ENCODE measurements at regions not wholly inside any gene's neighbourhood (a gene's known extent, or its start where the extent isn't known, plus 50 kb on each side); places are given as distances from the start of the nearest gene placed in this dataset.

- no peak for TF ChIP-seq CTCF (IDR thresholded peaks at IDR 0.05)
- no peaks in the 10 kb centered on the region for H3K4me1 Mint-ChIP-seq
- H3K4me2 ChIP-seq (replicated peaks; ENCODE audit: extremely low read depth, low read length, poor library complexity, severe bottlenecking) = no peak overlapping the region
- intact Hi-C loops (cut with micrococcal nuclease) = no loop called here
- H3K9ac ChIP-seq (ENCODE audit: insufficient read depth, low read length, poor library complexity, severe bottlenecking) = no peak overlapping the region
- DNase-seq = no peak
- no peak overlapping the region for H3K4me3 Mint-ChIP-seq
- H3K36me3 Mint-ChIP-seq = no peaks in the 10 kb centered on the region
- H3K9me3 Mint-ChIP-seq = peaks cover 8 to 33% (median 25%) of the 10 kb centered on the region in 7 donors
- H3K4me1 ChIP-seq (ENCODE audit: control insufficient read depth in 1 of 2, insufficient read depth in 2 of 2, low read length in 2 of 2) = no peaks in the 10 kb centered on the region
- peaks cover 14 to 20% of the 10 kb centered on the region in 2 donors for H3K9me3 ChIP-seq (replicated peaks in 1 of 2; ENCODE audit: control insufficient read depth in 1 of 2, insufficient read depth in 1 of 2, low read length in 2 of 2)
- peaks cover 2 to 6% (median 4%) of the 10 kb centered on the region in 3 donors for H3K27me3 Mint-ChIP-seq (ENCODE audit: low read depth in 3 of 3)
- 85% methylated on average over 5 of the region's 8 CpGs for WGBS (ENCODE audit: insufficient coverage)
- H3K79me2 ChIP-seq (ENCODE audit: insufficient read depth, low read length) = no peaks in the 10 kb centered on the region
- H3K27me3 ChIP-seq (ENCODE audit: control insufficient read depth in 2 of 2, insufficient read depth in 2 of 2, low read length in 2 of 2) = no peaks in the 10 kb centered on the region
- H3K4me3 ChIP-seq (replicated peaks in 1 of 3; ENCODE audit: low read depth in 2 of 3, low read length in 3 of 3) = no peak overlapping the region
- H3K27ac Mint-ChIP-seq = no peak overlapping the region
- H3K27ac ChIP-seq (ENCODE audit: low read depth in 1 of 2, low read length in 2 of 2) = no peak overlapping the region
- H4K20me1 ChIP-seq (ENCODE audit: insufficient read depth, low read length) = no peaks in the 10 kb centered on the region
- no peaks in the 10 kb centered on the region for H3K36me3 ChIP-seq (replicated peaks in 1 of 2; ENCODE audit: control insufficient read depth in 1 of 2, insufficient read depth in 2 of 2, low read length in 2 of 2)
- H2AFZ ChIP-seq (ENCODE audit: insufficient read depth, low read depth, low read length, poor library complexity, severe bottlenecking) = no peak overlapping the region
These were observed 213.2 kb upstream of the DIO3 start for GRCh38 chr14:101347893-101348777.

- Histone ChIP-seq H3K4me3 (replicated peaks in 1 of 3; ENCODE audit: low read depth in 2 of 3, low read length in 3 of 3) (no peak overlapping the region), H3K79me2 (ENCODE audit: insufficient read depth, low read length) (no peaks in the 10 kb centered on the region), H3K9ac (ENCODE audit: insufficient read depth, low read length, poor library complexity, severe bottlenecking) (no peak overlapping the region), H3K36me3 (replicated peaks in 1 of 2; ENCODE audit: control insufficient read depth in 1 of 2, insufficient read depth in 2 of 2, low read length in 2 of 2) (no peaks in the 10 kb centered on the region), H2AFZ (ENCODE audit: insufficient read depth, low read depth, low read length, poor library complexity, severe bottlenecking) (no peak overlapping the region), H4K20me1 (ENCODE audit: insufficient read depth, low read length) (no peaks in the 10 kb centered on the region), H3K9me3 (replicated peaks in 1 of 2; ENCODE audit: control insufficient read depth in 1 of 2, insufficient read depth in 1 of 2, low read length in 2 of 2) (peaks cover 14 to 20% of the 10 kb centered on the region in 2 donors), H3K27ac (ENCODE audit: low read depth in 1 of 2, low read length in 2 of 2) (no peak overlapping the region), H3K4me2 (replicated peaks; ENCODE audit: extremely low read depth, low read length, poor library complexity, severe bottlenecking) (no peak overlapping the region), H3K4me1 (ENCODE audit: control insufficient read depth in 1 of 2, insufficient read depth in 2 of 2, low read length in 2 of 2) (no peaks in the 10 kb centered on the region), H3K27me3 (ENCODE audit: control insufficient read depth in 2 of 2, insufficient read depth in 2 of 2, low read length in 2 of 2) (no peaks in the 10 kb centered on the region)
- no peaks in the 10 kb centered on the region for H3K36me3 Mint-ChIP-seq
- intact Hi-C loops (cut with micrococcal nuclease) = no loop called here
- H3K4me1 Mint-ChIP-seq = no peaks in the 10 kb centered on the region
- no peak overlapping the region for H3K4me3 Mint-ChIP-seq
- H3K9me3 Mint-ChIP-seq = peaks cover 8 to 35% (median 25%) of the 10 kb centered on the region in 7 donors
- no peak overlapping the region for H3K27ac Mint-ChIP-seq
- H3K27me3 Mint-ChIP-seq (ENCODE audit: low read depth in 3 of 3) = peaks cover 2 to 4% (median 3%) of the 10 kb centered on the region in 3 donors
- no peak for DNase-seq
- WGBS (ENCODE audit: insufficient coverage) = 100% methylated on average over 2 of the region's 3 CpGs
- TF ChIP-seq CTCF (IDR thresholded peaks at IDR 0.05) = no peak
These were observed 212.2 kb upstream of the DIO3 start for GRCh38 chr14:101349108-101349507.

All from CD14-positive monocyte (primary cell).